GM12891 (cell line): ENCODE measurements at regions not wholly inside any gene's neighbourhood (a gene's known extent, or its start where the extent isn't known, plus 50 kb on each side); places are given as distances from the start of the nearest gene placed in this dataset.

ENCODE experiments used
- PAX5 ChIP-seq: IDR thresholded peaks from 2 replicates; pipeline ENCODE4 v1.6.1; 2011; ENCODE audit warnings: low read length, moderate library complexity, mild to moderate bottlenecking; ENCODE audit not compliant: insufficient read depth, severe bottlenecking
- POLR2A ChIP-seq: IDR thresholded peaks from 2 replicates; pipeline ENCODE4 v1.6.1; 2011; ENCODE audit warnings: low read depth, low read length, control low read depth
- POLR2AphosphoS5 ChIP-seq: IDR thresholded peaks from 2 replicates; pipeline ENCODE4 v1.6.1; 2011; ENCODE audit warnings: low read depth, low read length, control low read depth
- POU2F2 ChIP-seq: IDR thresholded peaks from 2 replicates; pipeline ENCODE4 v1.6.1; 2011; ENCODE audit warnings: low read depth, mild to moderate bottlenecking, control low read depth, low read length, moderate library complexity
- SPI1 ChIP-seq: IDR thresholded peaks from 2 replicates; pipeline ENCODE4 v1.6.1; 2011; ENCODE audit warnings: low read depth, low read length, control low read depth
- TAF1 ChIP-seq: IDR thresholded peaks from 2 replicates; pipeline ENCODE4 v1.6.1; 2011; ENCODE audit warnings: low read depth, low read length, control low read depth

- TF ChIP-seq POLR2A (no peak), TAF1 (no peak), POLR2AphosphoS5 (no peak), SPI1 (no peak), PAX5 (no peak), POU2F2 (no peak)
These were observed 248.7 kb downstream of the TTC6 start for GRCh38 chr14:37843954-37844607.
